ENCODE measurements at regions not wholly inside any gene's neighbourhood (a gene's known extent, or its start where the extent isn't known, plus 50 kb on each side); places are given as distances from the start of the nearest gene placed in this dataset.

DNA sequence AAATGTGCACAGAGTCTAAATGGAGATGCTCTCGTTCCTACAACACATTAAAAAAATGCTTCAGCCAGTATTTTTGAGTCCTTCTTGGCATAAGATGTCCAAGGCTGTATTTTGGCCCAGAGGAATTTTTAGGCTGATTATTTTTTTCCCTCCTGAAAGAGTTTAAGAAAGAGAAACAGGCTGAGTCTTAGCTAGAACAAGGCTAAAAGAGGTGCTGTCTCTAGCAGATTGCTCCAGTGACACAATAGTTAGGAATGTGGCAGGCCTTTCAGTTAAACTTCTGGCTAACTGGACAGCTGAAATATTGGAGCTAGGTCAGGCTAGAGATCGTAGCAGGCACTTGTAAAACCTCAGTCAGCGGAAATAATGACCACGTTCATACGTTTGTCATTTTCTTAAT lies 271.4 kb upstream of the RARB start:
- Mint-ChIP-seq H3K27me3 (no peaks in the 10 kb centered on the region), H3K4me3 (no peak overlapping the region), H3K27ac (no peak overlapping the region), H3K9me3 (peaks cover 0 to 6% (median 3%) of the 10 kb centered on the region in 8 donors), H3K4me1 (no peaks in the 10 kb centered on the region), H3K36me3 (no peaks in the 10 kb centered on the region)
- POLR2A ChIA-PET (ENCODE audit: partially characterized antibody), result no interaction called here
- no peaks in the 10 kb centered on the region for H3K4me1 ChIP-seq (ENCODE audit: insufficient read depth, low read length)
- H3K4me3 ChIP-seq (ENCODE audit: low read length in 2 of 2), result no peak overlapping the region
- no peak for DNase-seq
- CTCF ChIA-PET (ENCODE audit: partially characterized antibody), result no interaction called here
- no peaks in the 10 kb centered on the region for H3K36me3 ChIP-seq (ENCODE audit: insufficient read depth, low read length)
- H3K27ac ChIP-seq (ENCODE audit: low read depth, low read length), result no peak overlapping the region
- no peaks in the 10 kb centered on the region for H3K9me3 ChIP-seq (ENCODE audit: control insufficient read depth in 1 of 2, low read length in 2 of 2)
- H3K27me3 ChIP-seq (ENCODE audit: insufficient read depth, low read length), result no peaks in the 10 kb centered on the region
- intact Hi-C loops (cut with micrococcal nuclease), result no loop called here

DNA sequence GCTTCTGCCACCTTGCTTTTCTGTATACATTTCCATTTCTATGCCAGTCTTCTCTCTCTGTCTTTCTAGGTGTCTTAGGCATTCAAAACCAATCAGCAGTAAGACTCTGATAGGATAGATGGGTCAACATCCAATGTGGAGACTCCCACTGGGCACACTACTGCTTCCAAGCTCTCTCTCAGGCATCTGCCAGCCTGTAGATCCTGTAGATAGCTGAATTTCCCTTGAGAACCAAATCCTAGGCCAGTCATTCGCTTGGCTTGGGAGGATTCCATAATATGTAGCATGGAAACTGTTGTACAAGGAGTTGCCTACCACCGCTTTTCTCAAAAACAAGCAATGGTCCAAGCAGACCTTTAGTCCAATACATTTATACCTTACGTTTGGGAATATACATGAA lies 262.8 kb upstream of the RARB start:
- Histone ChIP-seq H3K4me1 (ENCODE audit: insufficient read depth, low read length) (no peaks in the 10 kb centered on the region), H3K9me3 (ENCODE audit: control insufficient read depth in 1 of 2, low read length in 2 of 2) (no peaks in the 10 kb centered on the region), H3K36me3 (ENCODE audit: insufficient read depth, low read length) (no peaks in the 10 kb centered on the region), H3K4me3 (ENCODE audit: low read length in 2 of 2) (no peak overlapping the region), H3K27me3 (ENCODE audit: insufficient read depth, low read length) (no peaks in the 10 kb centered on the region), H3K27ac (ENCODE audit: low read depth, low read length) (no peak overlapping the region)
- CTCF ChIA-PET (ENCODE audit: partially characterized antibody), result no interaction called here
- Mint-ChIP-seq H3K4me3 (no peak overlapping the region), H3K4me1 (no peaks in the 10 kb centered on the region), H3K36me3 (no peaks in the 10 kb centered on the region), H3K27ac (no peak overlapping the region), H3K27me3 (no peaks in the 10 kb centered on the region), H3K9me3 (peaks cover 0 to 9% (median 4%) of the 10 kb centered on the region in 8 donors)
- intact Hi-C loops (cut with micrococcal nuclease), result no loop called here
- DNase-seq, result no peak
- POLR2A ChIA-PET (ENCODE audit: partially characterized antibody), result no interaction called here

DNA sequence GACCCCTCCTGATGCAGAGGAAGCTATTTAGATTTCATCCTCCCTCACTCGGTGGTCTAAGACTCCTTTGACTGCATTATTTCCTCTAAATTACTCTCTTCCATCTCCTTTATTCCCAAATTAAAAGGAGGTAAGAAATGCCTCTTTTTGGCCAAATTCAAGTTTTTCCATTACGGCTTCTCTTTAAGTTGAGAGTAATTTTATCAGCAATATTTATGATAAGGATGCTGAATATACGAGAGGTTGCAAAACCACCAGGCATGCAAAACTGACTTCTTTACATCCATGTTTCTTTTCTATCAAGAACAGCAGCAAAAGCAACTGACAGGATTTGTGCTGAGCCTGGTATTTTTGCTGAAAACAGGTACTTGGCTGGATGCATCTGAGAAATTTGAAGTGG lies 262.0 kb upstream of the RARB start:
- Histone ChIP-seq H3K27me3 (ENCODE audit: insufficient read depth, low read length) (no peaks in the 10 kb centered on the region), H3K36me3 (ENCODE audit: insufficient read depth, low read length) (no peaks in the 10 kb centered on the region), H3K4me3 (ENCODE audit: low read length in 2 of 2) (no peak overlapping the region), H3K9me3 (ENCODE audit: control insufficient read depth in 1 of 2, low read length in 2 of 2) (no peaks in the 10 kb centered on the region), H3K27ac (ENCODE audit: low read depth, low read length) (no peak overlapping the region), H3K4me1 (ENCODE audit: insufficient read depth, low read length) (no peaks in the 10 kb centered on the region)
- Mint-ChIP-seq H3K36me3 (no peaks in the 10 kb centered on the region), H3K4me1 (no peaks in the 10 kb centered on the region), H3K9me3 (peaks cover 0 to 9% (median 4%) of the 10 kb centered on the region in 8 donors), H3K27me3 (no peaks in the 10 kb centered on the region), H3K27ac (no peak overlapping the region), H3K4me3 (no peak overlapping the region)
- ChIA-PET CTCF (ENCODE audit: partially characterized antibody) (no interaction called here), POLR2A (ENCODE audit: partially characterized antibody) (no interaction called here)
- no peak for DNase-seq
- intact Hi-C loops (cut with micrococcal nuclease), result no loop called here

DNA sequence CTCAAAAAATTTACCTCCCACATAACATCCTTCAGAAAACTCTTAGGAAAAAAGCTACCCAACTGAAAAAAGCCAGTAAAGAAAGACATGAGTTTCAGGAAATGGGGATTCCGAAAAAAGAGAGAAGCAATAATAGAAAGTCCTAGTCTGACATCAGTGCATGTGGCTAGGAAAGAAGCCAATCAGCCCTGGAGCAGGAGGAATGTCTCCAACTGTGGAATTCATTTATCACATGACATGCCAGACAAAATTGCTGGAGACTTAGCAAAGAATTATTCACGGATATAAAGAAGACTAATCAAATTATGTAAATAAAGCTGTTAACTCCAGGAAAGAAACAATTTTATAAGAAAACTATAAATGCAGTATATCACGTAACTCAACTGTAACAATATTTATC lies 258.9 kb upstream of the RARB start:
- H3K36me3 Mint-ChIP-seq, result no peaks in the 10 kb centered on the region
- H3K4me3 ChIP-seq (ENCODE audit: low read length in 2 of 2), result no peak overlapping the region
- DNase-seq, result no peak
- peaks cover 0 to 7% (median 1%) of the 10 kb centered on the region in 8 donors for H3K9me3 Mint-ChIP-seq
- H3K27me3 ChIP-seq (ENCODE audit: insufficient read depth, low read length), result no peaks in the 10 kb centered on the region
- H3K36me3 ChIP-seq (ENCODE audit: insufficient read depth, low read length), result no peaks in the 10 kb centered on the region
- intact Hi-C loops (cut with micrococcal nuclease), result no loop called here
- H3K4me3 Mint-ChIP-seq, result no peak overlapping the region
- H3K4me1 Mint-ChIP-seq, result no peaks in the 10 kb centered on the region
- no peaks in the 10 kb centered on the region for H3K27me3 Mint-ChIP-seq
- CTCF ChIA-PET (ENCODE audit: partially characterized antibody), result no interaction called here
- no peaks in the 10 kb centered on the region for H3K4me1 ChIP-seq (ENCODE audit: insufficient read depth, low read length)
- H3K9me3 ChIP-seq (ENCODE audit: control insufficient read depth in 1 of 2, low read length in 2 of 2), result no peaks in the 10 kb centered on the region
- H3K27ac Mint-ChIP-seq, result no peak overlapping the region
- POLR2A ChIA-PET (ENCODE audit: partially characterized antibody), result no interaction called here
- no peak overlapping the region for H3K27ac ChIP-seq (ENCODE audit: low read depth, low read length)

DNA sequence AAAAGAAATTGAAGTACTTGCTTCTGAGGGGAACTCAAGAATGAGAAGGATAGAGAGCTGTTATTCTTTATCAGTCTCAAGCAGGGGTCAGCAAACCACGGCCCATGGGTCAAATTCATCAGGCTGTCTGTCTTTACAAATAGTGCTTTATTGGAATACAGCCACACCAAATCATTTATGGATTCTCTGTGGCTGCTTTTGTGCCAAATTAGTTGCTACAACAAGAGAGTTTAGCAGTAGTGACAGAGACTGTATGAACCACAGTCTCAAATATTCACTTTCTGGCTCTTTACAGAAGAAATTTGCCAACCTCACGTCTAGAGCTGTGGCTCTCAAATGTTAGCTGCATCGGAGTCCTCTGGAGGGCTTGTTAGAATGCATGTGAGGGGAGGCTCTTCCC lies 258.0 kb upstream of the RARB start:
- Mint-ChIP-seq H3K4me3 (no peak overlapping the region), H3K9me3 (peaks cover 0 to 7% (median 1%) of the 10 kb centered on the region in 8 donors), H3K36me3 (no peaks in the 10 kb centered on the region), H3K27ac (no peak overlapping the region), H3K4me1 (no peaks in the 10 kb centered on the region), H3K27me3 (no peaks in the 10 kb centered on the region)
- H3K27ac ChIP-seq (ENCODE audit: low read depth, low read length), result no peak overlapping the region
- H3K27me3 ChIP-seq (ENCODE audit: insufficient read depth, low read length), result no peaks in the 10 kb centered on the region
- intact Hi-C loops (cut with micrococcal nuclease), result no loop called here
- ChIA-PET CTCF (ENCODE audit: partially characterized antibody) (no interaction called here), POLR2A (ENCODE audit: partially characterized antibody) (no interaction called here)
- H3K9me3 ChIP-seq (ENCODE audit: control insufficient read depth in 1 of 2, low read length in 2 of 2), result no peaks in the 10 kb centered on the region
- H3K36me3 ChIP-seq (ENCODE audit: insufficient read depth, low read length), result no peaks in the 10 kb centered on the region
- H3K4me3 ChIP-seq (ENCODE audit: low read length in 2 of 2), result no peak overlapping the region
- no peaks in the 10 kb centered on the region for H3K4me1 ChIP-seq (ENCODE audit: insufficient read depth, low read length)
- DNase-seq, result no peak

DNA sequence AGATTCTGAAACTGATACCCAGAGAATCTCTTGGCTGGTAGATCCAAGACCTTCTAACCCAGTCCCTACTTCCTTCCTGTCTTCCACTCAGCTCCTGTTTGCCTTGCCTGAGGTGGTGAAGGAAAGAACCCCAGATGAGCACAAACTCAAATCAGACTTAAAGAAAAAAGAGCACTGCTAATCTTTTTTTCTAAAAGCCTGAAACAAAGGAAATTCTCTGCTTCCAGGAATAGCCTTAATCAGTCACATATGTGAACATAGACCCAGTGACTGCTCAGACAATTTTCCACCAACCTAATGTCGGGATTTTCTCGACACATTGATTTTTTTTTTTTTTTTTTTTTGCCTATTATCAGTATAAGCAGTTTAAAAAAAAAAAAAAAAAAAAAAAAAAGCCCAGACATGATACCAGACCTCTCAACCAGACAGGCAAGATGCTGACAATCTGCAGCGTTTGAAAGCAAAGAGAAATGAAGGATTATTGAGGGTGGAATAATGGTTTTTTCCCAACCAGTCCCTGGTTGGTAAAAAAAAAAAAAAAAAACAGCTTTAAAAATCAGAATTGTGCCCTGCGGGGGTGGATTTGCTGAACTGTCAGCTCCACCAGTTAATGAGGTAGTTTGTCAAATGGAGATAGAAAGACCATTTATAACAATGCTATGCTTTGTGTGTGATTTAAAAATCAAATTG lies 256.8 kb upstream of the RARB start:
- Histone ChIP-seq H3K9me3 (ENCODE audit: control insufficient read depth in 1 of 2, low read length in 2 of 2) (no peaks in the 10 kb centered on the region), H3K4me1 (ENCODE audit: insufficient read depth, low read length) (no peaks in the 10 kb centered on the region)
- POLR2A ChIA-PET (ENCODE audit: partially characterized antibody), result no interaction called here

DNA sequence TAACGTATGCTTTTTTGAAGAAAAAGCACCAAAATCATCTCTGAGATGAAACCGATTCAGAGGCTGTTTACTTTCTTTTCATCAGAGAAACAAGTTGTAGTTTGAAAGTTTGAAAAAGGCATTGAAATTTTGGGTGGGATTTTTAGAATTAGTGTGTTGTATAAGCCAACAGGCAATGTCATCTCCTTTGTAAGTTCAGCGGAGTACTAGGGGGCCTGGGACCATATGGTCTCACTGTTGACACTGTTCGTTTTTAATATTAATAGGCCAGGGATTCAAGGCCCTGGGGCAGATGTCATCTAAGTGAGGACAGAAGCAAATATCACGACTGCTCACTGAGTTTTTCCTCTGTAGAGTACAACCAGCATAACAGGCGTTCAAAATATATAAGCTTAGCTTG lies 256.2 kb upstream of the RARB start:
- CTCF ChIA-PET (ENCODE audit: partially characterized antibody), result no interaction called here
- H3K36me3 ChIP-seq (ENCODE audit: insufficient read depth, low read length), result no peaks in the 10 kb centered on the region
- no peak for DNase-seq
- no peak overlapping the region for H3K27ac ChIP-seq (ENCODE audit: low read depth, low read length)
- H3K27me3 ChIP-seq (ENCODE audit: insufficient read depth, low read length), result no peaks in the 10 kb centered on the region
- POLR2A ChIA-PET (ENCODE audit: partially characterized antibody), result no interaction called here
- Mint-ChIP-seq H3K4me1 (no peaks in the 10 kb centered on the region), H3K9me3 (peaks cover 0 to 7% (median 2%) of the 10 kb centered on the region in 8 donors), H3K27me3 (no peaks in the 10 kb centered on the region), H3K27ac (no peak overlapping the region), H3K36me3 (no peaks in the 10 kb centered on the region), H3K4me3 (no peak overlapping the region)
- H3K4me3 ChIP-seq (ENCODE audit: low read length in 2 of 2), result no peak overlapping the region
- no peaks in the 10 kb centered on the region for H3K4me1 ChIP-seq (ENCODE audit: insufficient read depth, low read length)
- intact Hi-C loops (cut with micrococcal nuclease), result no loop called here
- no peaks in the 10 kb centered on the region for H3K9me3 ChIP-seq (ENCODE audit: control insufficient read depth in 1 of 2, low read length in 2 of 2)

More for the DNA sequence above, 256.8 kb upstream of the RARB start:
- Mint-ChIP-seq H3K36me3 (no peaks in the 10 kb centered on the region), H3K27me3 (no peaks in the 10 kb centered on the region), H3K4me3 (no peak overlapping the region), H3K27ac (no peak overlapping the region), H3K9me3 (peaks cover 0 to 7% (median 2%) of the 10 kb centered on the region in 8 donors), H3K4me1 (no peaks in the 10 kb centered on the region)
- DNase-seq, result no peak
- Histone ChIP-seq H3K27me3 (ENCODE audit: insufficient read depth, low read length) (no peaks in the 10 kb centered on the region), H3K36me3 (ENCODE audit: insufficient read depth, low read length) (no peaks in the 10 kb centered on the region), H3K4me3 (ENCODE audit: low read length in 2 of 2) (no peak overlapping the region), H3K27ac (ENCODE audit: low read depth, low read length) (no peak overlapping the region)
- CTCF ChIA-PET (ENCODE audit: partially characterized antibody), result no interaction called here
- intact Hi-C loops (cut with micrococcal nuclease), result no loop called here

DNA sequence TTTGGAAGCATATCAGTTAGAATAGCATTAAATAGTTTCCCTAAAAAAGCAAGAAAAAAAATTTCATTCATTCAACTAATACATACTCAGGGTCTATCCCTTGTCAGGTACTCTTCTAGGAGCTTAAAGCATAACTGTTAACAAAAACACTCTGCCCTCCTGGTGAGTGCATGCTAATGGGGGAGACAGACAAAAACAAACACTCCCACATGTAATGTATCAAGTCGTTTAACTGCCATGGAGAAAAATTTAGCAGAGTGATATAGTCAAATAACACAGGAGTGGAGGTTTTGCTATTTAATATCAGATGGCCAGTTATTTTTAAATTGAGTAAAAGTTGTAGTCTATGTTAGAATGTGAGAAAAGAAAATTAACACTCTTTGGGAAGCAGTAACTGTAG lies 254.5 kb upstream of the RARB start:
- ChIA-PET CTCF (ENCODE audit: partially characterized antibody) (no interaction called here), POLR2A (ENCODE audit: partially characterized antibody) (no interaction called here)
- H3K4me3 Mint-ChIP-seq, result no peak overlapping the region
- DNase-seq, result no peak
- no peaks in the 10 kb centered on the region for H3K9me3 ChIP-seq (ENCODE audit: control insufficient read depth in 1 of 2, low read length in 2 of 2)
- no peaks in the 10 kb centered on the region for H3K36me3 Mint-ChIP-seq
- H3K27me3 Mint-ChIP-seq, result no peaks in the 10 kb centered on the region
- no peak overlapping the region for H3K27ac ChIP-seq (ENCODE audit: low read depth, low read length)
- intact Hi-C loops (cut with micrococcal nuclease), result no loop called here
- H3K27me3 ChIP-seq (ENCODE audit: insufficient read depth, low read length), result no peaks in the 10 kb centered on the region
- no peak overlapping the region for H3K27ac Mint-ChIP-seq
- H3K9me3 Mint-ChIP-seq, result peaks cover 0 to 7% (median under 1%) of the 10 kb centered on the region in 8 donors
- no peak overlapping the region for H3K4me3 ChIP-seq (ENCODE audit: low read length in 2 of 2)
- H3K4me1 ChIP-seq (ENCODE audit: insufficient read depth, low read length), result no peaks in the 10 kb centered on the region
- no peaks in the 10 kb centered on the region for H3K4me1 Mint-ChIP-seq
- no peaks in the 10 kb centered on the region for H3K36me3 ChIP-seq (ENCODE audit: insufficient read depth, low read length)
